PC-3 (cell line): ENCODE measurements at regions not wholly inside any gene's neighbourhood (a gene's known extent, or its start where the extent isn't known, plus 50 kb on each side); places are given as distances from the start of the nearest gene placed in this dataset.
A peak's percentile ranks its signal among the peaks of the same experiment; 100 is the strongest.

Source experiments
- ATAC-seq: fragments of 200-7000 bp; cut with Tn5 transposase; 2 replicates; pipeline ENCODE4 v1.9.1; 2020; ENCODE audit warnings: mild to moderate bottlenecking, moderate library complexity
- BruUV-seq: library from RNA; stranded (reverse); fragments of 400-500 nt; replicated peaks from 2 replicates; lab custom pipeline; 2021; lab: Mats Ljungman, UMichigan
- CTCF ChIA-PET: fragments of 300-600 bp; sonication (Branson Sonifier 250); formaldehyde crosslinking; loops from one replicate; lab custom pipeline; 2022; ENCODE audit warnings: antibody characterized with exemption; lab: Charles Lee
- POLR2A ChIA-PET: fragments of 300-600 bp; sonication (Branson Sonifier 250); formaldehyde crosslinking; loops from one replicate; lab custom pipeline; 2022; ENCODE audit warnings: antibody characterized with exemption; ENCODE audit not compliant: unreplicated experiment; lab: Charles Lee
- DNase-seq: peaks from one replicate; pipeline ENCODE4 v3.0.0-alpha.2; 2015
- H2AFZ ChIP-seq: fragments of 300-600 bp; sonication (generic); 2 replicates; pipeline ENCODE4 v1.6.0; 2016; ENCODE audit warnings: antibody characterized with exemption, low read length
- H3F3A ChIP-seq: fragments of 300-600 bp; sonication (generic); one replicate; pipeline ENCODE4 v1.6.0; 2017; ENCODE audit warnings: antibody characterized with exemption, low read length, control low read depth, mild to moderate bottlenecking; ENCODE audit not compliant: unreplicated experiment
- H3K27ac ChIP-seq: fragments of 300-600 bp; sonication (generic); 2 replicates; pipeline ENCODE4 v1.5.1; 2016; ENCODE audit warnings: mild to moderate bottlenecking, low read length
- H3K27me3 ChIP-seq: fragments of 300-600 bp; sonication (generic); 2 replicates; pipeline ENCODE4 v1.6.1; 2016; ENCODE audit warnings: low read length, mixed read lengths
- H3K36me3 ChIP-seq: fragments of 300-600 bp; sonication (generic); 2 replicates; pipeline ENCODE4 v1.6.1; 2016; ENCODE audit warnings: low read depth, mixed run types, low read length, mixed read lengths
- H3K4me1 ChIP-seq: fragments of 300-600 bp; sonication (generic); 2 replicates; pipeline ENCODE4 v1.5.1; 2016; ENCODE audit warnings: low read length; ENCODE audit not compliant: insufficient read depth
- H3K4me2 ChIP-seq: fragments of 300-600 bp; sonication (generic); 2 replicates; pipeline ENCODE4 v1.6.0; 2016; ENCODE audit warnings: low read length
- H3K4me3 ChIP-seq: fragments of 300-600 bp; sonication (generic); 2 replicates; pipeline ENCODE4 v1.5.1; 2016; ENCODE audit warnings: mild to moderate bottlenecking, low read length, mixed read lengths
- H3K79me2 ChIP-seq: fragments of 300-600 bp; sonication (generic); 2 replicates; pipeline ENCODE4 v1.6.1; 2017; ENCODE audit warnings: low read length, mixed read lengths
- H3K9ac ChIP-seq: fragments of 300-600 bp; sonication (generic); 2 replicates; pipeline ENCODE4 v1.6.0; 2016; ENCODE audit warnings: mild to moderate bottlenecking, low read length
- H3K9me2 ChIP-seq: fragments of 300-600 bp; sonication (generic); replicated peaks from 2 replicates; pipeline ENCODE4 v1.6.1; 2016; ENCODE audit warnings: mixed run types, low read length, mixed read lengths
- H3K9me3 ChIP-seq: fragments of 300-600 bp; sonication (generic); 2 replicates; pipeline ENCODE4 v1.6.1; 2016; ENCODE audit warnings: low read length, mixed read lengths
- H4K20me1 ChIP-seq: fragments of 300-600 bp; sonication (generic); 2 replicates; pipeline ENCODE4 v1.6.1; 2016; ENCODE audit warnings: low read length, mixed read lengths
- CTCF ChIP-seq: fragments of 300-600 bp; sonication (generic); conservative IDR thresholded peaks from 2 replicates; pipeline ENCODE4 v1.5.1; 2017; ENCODE audit warnings: antibody characterized with exemption, low read depth, mild to moderate bottlenecking, low read length
- EZH2 ChIP-seq: fragments of 300-600 bp; sonication (generic); IDR thresholded peaks from one replicate; pipeline ENCODE4 v1.6.1; 2017; ENCODE audit warnings: antibody characterized with exemption, mild to moderate bottlenecking, low read length; ENCODE audit not compliant: unreplicated experiment
- EZH2phosphoT487 ChIP-seq: fragments of 300-600 bp; sonication (generic); IDR thresholded peaks from 2 replicates; pipeline ENCODE4 v1.6.1; 2018; ENCODE audit warnings: mild to moderate bottlenecking, antibody characterized with exemption, low read length, borderline replicate concordance
- intact Hi-C: fragments of 100-400 bp; cut with micrococcal nuclease; formaldehyde crosslinking; loops from 2 replicates; pipeline ENCODE4 v1.9.0; 2023

- H3K4me1 ChIP-seq = no peaks in the 10 kb centered on the region
- no peak overlapping the region for H3K27ac ChIP-seq
- H3K9me3 ChIP-seq = no peaks in the 10 kb centered on the region
- H3K9ac ChIP-seq = no peak overlapping the region
- CTCF ChIA-PET = no interaction called here
- POLR2A ChIA-PET = no interaction called here
- peaks cover 53% of the 10 kb centered on the region for H3K27me3 ChIP-seq
- no peaks in the 10 kb centered on the region for H3F3A ChIP-seq
- no peak overlapping the region for H2AFZ ChIP-seq
- no peaks in the 10 kb centered on the region for H3K36me3 ChIP-seq
- H4K20me1 ChIP-seq = no peaks in the 10 kb centered on the region
- ATAC-seq (no peak), DNase-seq (no peak)
- peak; percentile 23; the same call in 1 of the 2 replicates for TF ChIP-seq CTCF
- TF ChIP-seq EZH2 = no peak
- H3K4me3 ChIP-seq = no peak overlapping the region
- H3K9me2 ChIP-seq = no peaks in the 10 kb centered on the region
- intact Hi-C loops = no loop called here
- BruUV-seq = no TSS peak
- no peaks in the 10 kb centered on the region for H3K79me2 ChIP-seq
- no peak overlapping the region for H3K4me2 ChIP-seq
Measured at GRCh38 chr2:58708565-58708964, 467.4 kb upstream of the FANCL start.

- Histone ChIP-seq H3K4me2 (peak overlapping the region; percentile 51), H3F3A (no peaks in the 10 kb centered on the region), H3K79me2 (no peaks in the 10 kb centered on the region), H2AFZ (peak overlapping the region; percentile 39; the same call in 1 of the 2 replicates), H3K9ac (no peak overlapping the region; the same call in 1 of the 2 replicates), H3K9me3 (no peaks in the 10 kb centered on the region), H3K4me1 (peaks cover 14% of the 10 kb centered on the region), H3K27ac (peak overlapping the region; percentile 54), H3K9me2 (no peaks in the 10 kb centered on the region), H3K27me3 (peaks cover 29% of the 10 kb centered on the region), H3K4me3 (no peak overlapping the region), H4K20me1 (no peaks in the 10 kb centered on the region), H3K36me3 (no peaks in the 10 kb centered on the region)
- BruUV-seq = no TSS peak
- peak; percentile 79 for DNase-seq
- peak; percentile 99 for ATAC-seq
- ChIA-PET CTCF (no interaction called here), POLR2A (no interaction called here)
- TF ChIP-seq EZH2phosphoT487 (no peak), CTCF (peak; percentile 24; the same call in 1 of the 2 replicates)
- intact Hi-C loops = no loop called here
Measured at GRCh38 chr2:58702302-58702885, 461.3 kb upstream of the FANCL start.

GRCh38 chr2:58701688-58702301 lies 460.7 kb upstream of the FANCL start:
- H3K79me2 ChIP-seq = no peaks in the 10 kb centered on the region
- H3K4me1 ChIP-seq = peaks cover 14% of the 10 kb centered on the region
- ATAC-seq = peak; percentile 45
- CTCF ChIA-PET = no interaction called here
- H3K9ac ChIP-seq = no peak overlapping the region; the same call in 1 of the 2 replicates
- H3K36me3 ChIP-seq = no peaks in the 10 kb centered on the region
- peak; percentile 19 for DNase-seq
- peak overlapping the region; percentile 51 for H3K4me2 ChIP-seq
- POLR2A ChIA-PET = no interaction called here
- H3K4me3 ChIP-seq = no peak overlapping the region
- no peaks in the 10 kb centered on the region for H3K9me2 ChIP-seq
- peak overlapping the region; percentile 39; the same call in 1 of the 2 replicates for H2AFZ ChIP-seq
- intact Hi-C loops = no loop called here
- no peaks in the 10 kb centered on the region for H4K20me1 ChIP-seq
- no peaks in the 10 kb centered on the region for H3K9me3 ChIP-seq
- TF ChIP-seq EZH2 (no peak), EZH2phosphoT487 (no peak), CTCF (no peak)
- peak overlapping the region; percentile 54 for H3K27ac ChIP-seq
- peaks cover 26% of the 10 kb centered on the region for H3K27me3 ChIP-seq
- no TSS peak for BruUV-seq
- H3F3A ChIP-seq = no peaks in the 10 kb centered on the region
